ENCODE measurements at regions not wholly inside any gene's neighbourhood (a gene's known extent, or its start where the extent isn't known, plus 50 kb on each side); places are given as distances from the start of the nearest gene placed in this dataset.
"Not testable (repeated sequence)": the region's sequence is repeated elsewhere in the genome, so short reads cannot be mapped to it uniquely, and the experiment has no call there.

GRCh38 chr17:21470422-21470821, 94.3 kb downstream of the KCNJ12 start:
- DNase-seq, result not testable (repeated sequence)

DNA sequence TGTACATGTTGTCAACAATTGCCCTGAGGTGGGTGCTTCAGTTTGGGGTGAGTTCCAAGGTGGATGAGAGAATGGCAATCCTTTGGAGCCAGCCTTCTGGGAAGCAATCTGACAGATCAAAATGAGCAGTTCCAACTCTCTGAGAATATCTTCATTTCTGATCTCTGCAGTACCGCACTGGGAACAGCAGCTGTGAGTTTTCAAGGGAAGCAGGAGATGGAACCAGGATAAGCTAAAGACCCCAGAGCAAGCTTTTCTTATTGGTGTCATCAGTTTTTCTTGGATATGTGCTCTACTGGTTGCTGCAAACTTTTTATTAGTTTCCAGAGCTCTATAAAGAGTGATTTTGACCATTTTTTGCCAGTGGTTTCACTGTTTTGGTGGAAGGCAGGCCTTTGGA, 94.7 kb downstream of the KCNJ12 start:
- DNase-seq, result no peak

GRCh38 chr17:21474815-21475214, 98.7 kb downstream of the KCNJ12 start:
- no peak for DNase-seq

GRCh38 chr17:21475571-21475970, 99.4 kb downstream of the KCNJ12 start:
- DNase-seq, result no peak

DNA sequence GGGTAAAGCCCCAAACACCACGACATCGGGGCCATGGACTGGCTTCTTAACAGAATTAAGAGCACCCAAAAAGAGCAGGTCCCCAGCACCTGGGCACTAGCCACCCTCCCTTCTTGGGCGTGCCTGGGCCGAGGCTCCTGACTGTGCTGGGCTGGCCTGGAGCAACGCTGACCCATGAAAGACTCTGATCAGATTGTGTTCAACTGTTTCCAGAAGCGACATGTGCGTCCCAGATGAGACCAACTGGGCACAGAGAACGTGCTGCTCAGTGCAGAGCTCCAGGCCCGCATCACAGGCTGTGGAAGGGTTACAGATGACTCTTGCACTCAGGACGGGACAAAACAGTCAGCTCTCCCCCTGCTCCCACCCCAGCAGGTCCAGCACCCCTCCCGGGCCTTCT, 100.7 kb downstream of the KCNJ12 start:
- no peak for DNase-seq

DNA sequence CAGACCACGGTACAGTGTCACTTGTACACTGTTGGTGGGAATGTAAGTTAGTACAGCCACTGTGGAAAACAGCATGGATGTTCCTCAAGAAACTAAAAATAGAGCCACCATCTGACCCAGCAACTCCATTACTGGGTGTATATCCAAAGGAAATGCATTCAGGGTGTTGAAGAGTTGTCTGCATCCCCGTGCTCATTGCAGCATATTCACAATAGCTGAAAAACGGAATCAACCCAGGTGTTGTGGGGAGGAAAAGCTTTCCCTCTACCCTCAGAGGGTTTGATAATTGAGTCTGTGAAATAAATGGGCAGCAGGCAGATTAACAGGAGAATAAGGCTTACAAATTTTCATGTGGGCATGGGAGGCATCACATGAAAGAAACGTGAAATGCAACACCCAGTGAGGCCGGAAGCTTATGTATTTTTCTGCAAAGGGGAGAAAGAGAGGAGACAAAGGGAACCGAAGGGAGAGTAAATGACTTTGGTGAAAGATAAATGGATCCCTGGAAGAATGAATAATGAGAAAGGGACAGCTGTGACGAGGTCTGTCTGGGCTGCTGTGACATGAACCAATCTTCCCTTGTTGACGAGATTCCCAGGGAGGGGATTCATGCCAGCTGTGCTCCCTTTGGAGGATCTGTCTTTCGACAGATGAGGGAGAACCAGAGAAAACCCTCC, 106.2 kb downstream of the KCNJ12 start:
- no peak for DNase-seq

GRCh38 chr17:21488043-21488442, 111.9 kb downstream of the KCNJ12 start:
- DNase-seq, result not testable (repeated sequence)

DNA sequence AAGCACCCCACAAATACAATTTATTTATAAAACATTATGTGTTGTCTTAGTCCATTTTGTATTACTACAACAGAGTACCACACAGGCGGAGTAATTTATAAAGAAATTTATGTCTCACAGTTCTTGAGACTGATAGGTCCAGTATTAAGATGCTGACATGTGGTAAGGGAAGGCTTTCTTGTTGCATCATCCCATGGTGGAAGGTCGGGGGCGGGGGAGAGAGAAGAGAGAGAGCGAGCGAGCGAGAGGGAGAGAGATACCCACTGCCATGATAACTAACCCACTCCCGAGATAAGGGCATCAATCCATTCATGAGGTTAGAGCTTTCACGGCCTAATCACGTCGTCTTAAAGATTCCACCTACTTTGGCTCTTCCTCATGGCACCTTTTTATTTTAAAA, 117.8 kb downstream of the KCNJ12 start:
- DNase-seq, result no peak

DNA sequence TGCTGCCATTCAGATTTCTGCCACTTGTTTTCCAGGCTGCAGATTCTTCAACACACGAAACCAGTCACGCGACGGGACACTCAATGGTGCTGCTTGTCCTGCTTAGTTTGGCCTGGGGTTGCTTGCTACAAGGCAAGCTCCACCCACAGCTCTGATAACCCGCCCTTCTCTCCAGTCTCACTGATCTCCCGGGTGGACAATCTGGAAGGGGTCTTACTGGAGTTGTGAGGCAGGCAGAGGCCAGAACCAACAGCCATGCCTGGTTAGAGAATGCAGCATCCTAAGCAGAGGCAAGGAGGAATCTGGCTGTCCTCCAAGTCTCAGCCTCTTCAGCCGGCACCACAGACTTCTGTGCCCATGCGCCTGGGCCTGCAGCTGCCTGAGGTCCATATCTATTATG, 119.1 kb downstream of the KCNJ12 start:
- no peak for DNase-seq

DNA sequence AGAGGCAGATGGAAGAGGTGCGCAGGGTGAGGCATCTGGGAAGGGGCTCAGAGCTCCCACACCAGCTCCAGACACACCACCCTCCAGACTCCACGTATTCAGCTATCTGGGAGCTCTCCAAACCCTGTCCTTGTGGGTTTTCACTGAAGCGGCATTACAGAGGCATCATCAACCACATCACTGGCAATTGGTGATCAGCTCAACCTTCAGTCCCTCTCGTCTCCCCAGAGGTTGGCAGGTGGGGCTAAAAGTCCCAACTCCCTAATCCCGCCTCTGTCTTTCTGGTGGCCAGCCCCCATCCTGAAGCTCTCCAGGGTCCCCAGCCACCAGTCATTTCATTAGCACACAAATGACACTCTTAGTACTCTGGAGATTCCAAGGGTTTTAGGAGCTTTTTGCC, 123.9 kb downstream of the KCNJ12 start:
- DNase-seq, result no peak

DNA sequence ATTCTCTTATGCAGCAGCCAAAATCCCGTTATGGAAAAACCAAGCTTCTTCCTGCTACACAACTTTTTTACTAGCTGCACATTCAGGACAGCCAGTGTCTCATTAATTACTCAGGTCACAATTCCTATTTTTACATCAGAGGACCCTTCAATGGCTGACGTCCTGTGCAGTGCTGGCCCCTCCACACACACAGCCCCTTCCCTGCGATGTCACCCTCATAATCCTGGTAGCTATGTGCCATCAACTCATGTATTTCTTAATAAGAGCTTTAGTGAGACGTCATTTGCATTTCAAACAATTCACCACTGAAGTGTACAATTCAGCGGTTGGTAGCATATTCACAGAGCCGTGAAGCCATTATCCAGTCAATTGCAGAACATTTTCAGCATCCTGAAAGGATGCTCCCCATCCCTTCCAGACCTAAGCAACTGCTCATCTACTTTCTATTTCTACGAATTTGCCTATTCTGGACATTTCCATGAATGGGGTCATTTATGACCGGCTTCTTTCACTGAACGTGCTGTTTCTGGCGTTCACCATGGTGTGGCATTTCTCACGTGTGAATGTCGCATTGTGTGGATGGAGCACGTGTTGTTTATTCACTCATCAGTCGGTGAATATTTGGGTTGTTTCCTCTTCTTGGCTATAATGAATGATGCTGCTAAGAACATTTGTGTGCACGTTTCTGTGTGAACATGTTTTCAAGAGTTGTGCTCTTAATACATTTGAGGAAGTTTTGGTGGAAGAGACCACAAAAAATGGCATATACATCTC, 126.0 kb downstream of the KCNJ12 start:
- DNase-seq, result not testable (repeated sequence)

- no peak for DNase-seq
These were observed 130.0 kb downstream of the KCNJ12 start for GRCh38 chr17:21505819-21506815.

- DNase-seq, result not testable (repeated sequence)
These were observed 131.6 kb downstream of the KCNJ12 start for GRCh38 chr17:21507806-21508205.

DNA sequence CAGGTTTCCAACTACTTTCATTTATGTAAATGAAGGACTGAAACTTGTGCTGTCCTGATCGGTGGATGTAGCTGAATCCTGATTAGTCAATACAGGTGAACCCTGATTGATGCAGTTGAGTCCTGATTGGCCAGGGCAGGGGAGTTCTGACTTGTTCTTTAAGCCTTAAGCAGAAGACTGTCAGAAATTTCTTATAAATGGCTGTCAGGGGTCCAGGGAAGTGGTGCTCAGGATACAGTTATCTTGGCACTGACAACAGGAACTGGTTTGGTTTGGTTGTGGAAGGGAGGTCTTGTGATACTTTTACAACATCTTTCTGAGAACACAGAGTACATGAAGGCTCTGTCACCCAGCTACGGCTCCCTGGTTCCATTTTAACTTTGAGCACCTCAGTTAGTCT, 132.1 kb downstream of the KCNJ12 start:
- DNase-seq, result no peak

GRCh38 chr17:21509356-21509755, 133.2 kb downstream of the KCNJ12 start:
- not testable (repeated sequence) for DNase-seq

DNA sequence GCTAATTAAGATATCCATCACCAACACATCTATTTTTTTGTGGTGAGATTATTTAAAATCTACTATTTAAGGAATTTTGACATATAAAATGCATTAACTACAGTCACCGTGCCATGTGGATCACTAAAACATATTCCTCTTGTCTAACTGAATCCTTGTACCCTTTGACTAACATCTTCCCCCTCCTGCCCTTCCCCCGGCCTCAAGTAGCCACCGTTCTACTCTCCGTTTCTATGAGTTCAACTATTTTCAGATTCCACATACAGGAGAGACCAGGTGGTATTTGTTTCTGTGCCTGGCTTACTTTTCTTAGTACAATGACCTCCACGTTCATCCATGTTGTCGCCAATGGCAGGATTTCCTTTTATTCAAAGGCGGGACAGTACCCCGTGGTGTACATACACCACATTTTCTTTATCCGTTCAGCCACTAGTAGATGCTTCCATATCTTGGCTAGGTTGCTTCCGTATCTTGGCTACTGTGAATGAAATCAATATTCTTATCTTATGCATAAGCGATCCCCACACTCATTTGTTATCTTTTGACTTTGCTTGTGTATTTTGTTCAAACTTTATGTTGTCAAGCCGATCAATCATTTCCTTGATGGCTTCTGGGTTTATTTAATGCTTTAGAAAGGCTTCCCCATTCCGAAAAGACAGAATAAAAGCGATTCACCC, 134.7 kb downstream of the KCNJ12 start:
- DNase-seq, result no peak

GRCh38 chr17:21511363-21512195, 135.4 kb downstream of the KCNJ12 start:
- DNase-seq, result peak; percentile 62

DNA sequence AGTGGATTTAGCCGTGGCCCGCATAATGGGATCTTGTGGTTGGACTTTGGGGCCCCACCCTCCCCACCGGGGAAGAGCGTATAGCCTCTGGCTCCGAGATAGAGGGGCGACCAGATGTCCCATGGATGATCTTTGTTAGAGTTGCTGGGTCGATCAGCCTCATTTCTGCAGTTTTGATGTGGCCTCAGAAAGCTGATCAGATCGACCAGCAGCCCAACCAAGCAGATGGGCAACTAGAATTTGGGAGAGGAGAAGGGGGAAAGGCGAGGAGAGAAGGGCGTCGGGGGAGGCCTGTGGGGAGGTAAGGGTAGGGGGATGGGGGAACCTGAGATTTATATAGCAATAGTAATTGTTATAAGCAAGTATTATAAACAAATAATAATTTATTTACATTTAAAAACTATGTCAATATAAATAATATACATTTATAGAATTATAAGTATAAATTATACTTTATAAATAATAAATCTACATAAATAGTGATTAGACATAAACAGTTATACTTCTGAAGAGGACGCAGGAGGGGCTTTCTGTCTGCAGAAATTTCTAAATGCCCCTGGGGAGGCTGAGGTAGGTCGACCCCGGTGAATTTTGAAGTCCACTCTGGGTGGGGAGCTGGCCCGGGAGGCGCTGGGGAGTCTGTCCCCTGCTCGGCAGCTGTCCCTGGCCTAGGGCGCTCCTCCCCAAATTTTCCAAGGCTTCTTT, 136.3 kb downstream of the KCNJ12 start:
- DNase-seq, result no peak

DNA sequence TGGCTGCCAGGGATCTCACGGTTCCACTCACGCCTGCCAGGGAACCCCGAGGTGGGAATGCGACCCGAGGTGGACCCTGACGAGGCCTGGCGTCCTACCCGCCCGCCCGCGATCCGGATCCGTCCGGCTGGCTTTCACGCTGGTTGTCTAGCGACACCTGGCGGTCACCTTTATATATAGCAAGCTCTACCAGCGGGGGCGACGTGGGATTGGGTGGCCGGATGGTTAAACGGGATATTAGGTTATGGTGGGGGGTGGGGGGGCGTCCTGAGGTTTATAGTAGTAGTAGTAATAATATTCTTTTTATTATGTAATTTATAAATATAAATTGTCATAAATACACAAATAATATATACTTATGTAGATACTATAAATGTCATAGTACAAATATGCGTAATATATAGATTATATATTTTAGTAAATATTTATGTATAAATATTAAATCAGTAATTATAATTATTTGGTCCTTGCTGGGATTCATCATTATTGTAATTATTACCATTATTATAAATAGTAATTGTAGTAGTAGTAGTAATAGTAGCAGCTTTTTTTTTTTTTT, 136.9 kb downstream of the KCNJ12 start:
- DNase-seq, result peak; percentile 68

- DNase-seq, result not testable (repeated sequence)
These were observed 138.4 kb downstream of the KCNJ12 start for GRCh38 chr17:21514567-21514966.

All from activated CD4-positive, alpha-beta T cell treated with anti-CD3 and anti-CD28 coated beads, Interleukin-2, amount 50 U/mL, for 1 hour (primary cell).